Activated T-cell treated with anti-CD3 and anti-CD28 coated beads, Interleukin-2, amount 50 U/mL, for 1 hour (primary cell): ENCODE measurements at regions not wholly inside any gene's neighbourhood (a gene's known extent, or its start where the extent isn't known, plus 50 kb on each side); places are given as distances from the start of the nearest gene placed in this dataset.

ENCODE experiments used
- DNase-seq: peaks from one replicate; pipeline ENCODE4 v3.0.0-alpha.2; 2020

- no peak for DNase-seq
Observed at GRCh38 chr13:84524586-84524985, 642.3 kb upstream of the SLITRK1 start.

DNA sequence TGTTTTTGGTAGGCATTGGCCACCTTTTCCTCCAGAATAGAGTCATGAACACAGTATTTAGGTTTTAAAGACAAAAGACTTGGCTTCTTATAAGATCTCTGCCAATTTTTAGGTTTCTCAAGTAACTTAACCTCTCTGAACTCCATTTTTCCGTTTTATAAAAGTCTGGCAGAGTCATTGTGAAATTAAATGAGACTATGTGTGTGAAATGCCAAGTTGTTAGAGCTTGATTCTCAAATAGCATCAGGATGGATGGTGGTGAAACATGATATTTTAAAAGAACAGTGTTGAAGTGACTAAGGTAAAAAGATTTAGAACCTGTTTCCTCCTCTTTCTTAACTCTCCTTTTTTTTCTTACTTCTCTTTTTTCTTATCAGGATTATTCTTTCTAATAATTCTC, 617.7 kb upstream of the SLITRK1 start:
- DNase-seq = no peak

DNA sequence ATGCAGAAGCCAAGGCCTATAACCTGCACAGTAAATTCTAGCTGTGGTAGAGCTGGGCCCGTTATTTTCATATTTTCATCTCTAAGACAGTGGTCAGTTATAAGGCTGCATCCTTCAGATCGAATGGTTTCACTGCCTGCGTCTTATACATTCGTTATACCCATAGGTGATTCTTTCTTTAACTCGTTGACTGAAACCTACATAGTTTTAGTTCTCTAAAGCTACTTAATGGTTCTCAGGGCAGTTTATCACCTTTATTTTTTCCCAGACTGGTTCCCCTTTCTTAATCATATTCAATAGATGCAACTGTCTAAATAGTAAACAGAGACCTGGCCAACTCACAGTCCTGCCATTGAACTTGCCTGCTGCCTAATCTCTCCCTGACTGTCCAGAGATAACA, 615.3 kb upstream of the SLITRK1 start:
- no peak for DNase-seq

GRCh38 chr13:84491952-84492351, 609.7 kb upstream of the SLITRK1 start:
- no peak for DNase-seq

DNA sequence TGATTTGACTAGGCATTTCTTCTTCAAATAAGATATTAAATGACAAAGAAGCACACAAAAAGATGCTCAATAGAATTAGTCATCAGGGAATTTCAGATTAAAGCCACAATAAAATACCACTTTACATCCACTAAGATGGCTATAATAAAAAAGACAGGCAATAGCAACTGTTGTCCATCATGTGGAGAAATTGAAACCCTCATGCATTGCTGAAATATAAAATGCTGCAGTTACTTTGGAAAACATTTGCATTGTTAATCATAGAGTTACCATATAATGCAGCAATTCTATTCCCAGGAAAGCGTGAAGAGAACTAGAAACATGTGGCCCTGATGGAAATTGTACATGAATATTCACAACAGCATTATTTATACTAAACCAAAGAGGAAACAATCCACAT, 605.5 kb upstream of the SLITRK1 start:
- DNase-seq = no peak

- no peak for DNase-seq
Observed at GRCh38 chr13:84481958-84482357, 599.7 kb upstream of the SLITRK1 start.

DNA sequence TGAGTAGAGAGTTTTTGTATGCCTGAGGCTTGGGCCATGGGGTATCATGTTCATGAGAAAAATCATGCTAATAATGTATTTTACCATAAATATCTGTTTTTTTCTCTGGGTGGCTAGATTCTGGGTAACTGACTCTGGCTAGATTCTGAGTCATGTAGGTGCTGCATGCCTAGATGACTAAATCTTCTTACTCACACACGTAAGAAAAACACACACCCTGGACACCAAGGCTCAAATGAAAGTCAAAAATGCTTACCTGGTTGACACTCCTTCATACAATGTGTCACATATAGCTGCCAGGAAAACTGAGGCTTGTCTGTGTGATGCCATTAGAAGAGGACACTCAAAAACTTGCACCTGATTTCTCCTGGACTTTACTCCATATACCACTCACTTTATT, 597.4 kb upstream of the SLITRK1 start:
- DNase-seq = no peak

DNA sequence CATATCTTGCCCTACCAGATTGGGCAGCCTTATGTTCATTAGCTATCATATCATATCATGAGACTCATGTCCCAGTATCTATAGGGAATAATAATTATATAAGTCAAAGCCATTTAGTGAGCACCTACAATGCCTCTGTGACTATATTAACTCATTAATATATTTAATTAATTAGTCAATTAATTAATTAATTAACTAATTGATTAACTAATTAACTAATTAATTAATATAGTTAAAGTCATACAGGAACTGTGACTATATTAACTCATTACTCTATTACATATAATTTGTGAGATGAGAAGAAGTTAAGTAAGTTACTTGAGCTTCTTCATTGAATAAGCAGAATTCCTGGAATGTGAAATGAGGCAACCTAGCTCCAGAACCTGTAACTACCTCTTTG, 588.3 kb upstream of the SLITRK1 start:
- no peak for DNase-seq

DNA sequence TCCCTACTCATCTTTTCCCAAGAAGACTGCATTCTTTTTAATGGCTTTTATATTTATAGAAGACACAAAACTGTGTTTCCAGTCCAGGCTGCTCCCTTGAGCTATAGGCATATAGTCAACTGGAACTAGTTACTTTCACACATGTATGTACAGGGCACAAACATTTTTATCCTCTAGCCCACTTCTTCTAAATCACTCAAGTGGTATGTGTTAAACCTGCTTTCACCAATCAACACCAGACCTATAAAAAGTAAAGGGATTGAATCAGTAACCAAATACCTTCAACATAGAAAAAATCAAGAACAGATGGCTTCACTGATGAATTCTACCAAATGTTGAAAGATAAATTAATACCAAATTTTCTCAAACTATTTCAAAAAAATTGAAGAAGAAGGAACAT, 584.2 kb upstream of the SLITRK1 start:
- DNase-seq = no peak

DNA sequence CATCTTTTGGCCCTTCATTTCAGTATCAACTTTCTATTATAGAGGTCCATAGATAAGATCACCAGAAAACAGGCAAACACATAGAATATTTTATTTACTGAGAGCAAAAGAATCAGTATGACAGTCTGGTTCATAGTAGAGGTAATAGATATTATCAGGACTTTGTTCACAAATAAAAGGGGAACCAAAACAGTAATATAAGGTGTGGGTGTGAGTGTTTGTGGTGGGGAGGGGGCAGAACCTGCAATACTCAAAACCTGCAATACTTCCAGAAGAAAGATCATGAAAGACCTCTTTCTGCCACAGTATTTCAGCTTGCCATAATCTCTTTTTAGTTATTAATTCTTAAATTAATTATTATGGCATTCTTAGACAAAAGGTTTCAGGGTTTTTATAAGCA, 578.7 kb upstream of the SLITRK1 start:
- no peak for DNase-seq

DNA sequence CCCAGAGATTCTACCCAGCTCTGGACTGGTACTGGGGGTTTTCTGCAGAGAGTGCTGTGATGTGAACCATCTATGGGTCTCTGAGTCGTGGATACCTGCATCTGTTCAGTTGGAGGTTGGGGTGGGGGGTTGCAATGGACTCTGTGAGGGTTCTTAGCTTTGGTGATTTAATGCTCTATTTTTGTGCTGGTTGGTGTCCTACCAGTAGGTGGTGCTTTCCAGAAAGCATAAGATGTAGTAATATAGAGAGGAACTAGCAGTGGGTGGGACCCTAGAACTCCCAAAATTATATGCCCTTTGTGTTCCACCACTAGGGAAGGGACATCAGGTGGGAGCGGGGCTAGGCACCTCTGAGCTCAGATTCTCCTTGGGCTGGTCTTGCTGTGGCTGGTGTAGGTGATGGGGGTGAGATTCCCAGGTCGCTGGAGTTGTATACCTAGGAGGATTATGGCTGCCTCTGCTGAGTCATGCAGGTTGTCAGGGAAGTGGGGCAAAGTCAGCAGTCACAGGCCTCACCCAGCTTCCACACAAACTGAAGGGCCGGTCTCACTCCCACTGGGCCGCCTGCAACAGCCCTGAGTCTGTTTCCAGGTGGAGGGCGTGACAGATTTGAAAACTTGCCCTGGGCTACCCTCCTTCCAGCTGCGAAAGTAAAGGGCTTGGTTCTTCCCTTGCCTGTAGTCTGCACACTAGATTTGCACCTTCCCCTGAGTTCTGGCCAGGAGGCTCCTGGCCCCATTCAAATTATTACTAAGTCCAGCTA, 573.0 kb upstream of the SLITRK1 start:
- no peak for DNase-seq

DNA sequence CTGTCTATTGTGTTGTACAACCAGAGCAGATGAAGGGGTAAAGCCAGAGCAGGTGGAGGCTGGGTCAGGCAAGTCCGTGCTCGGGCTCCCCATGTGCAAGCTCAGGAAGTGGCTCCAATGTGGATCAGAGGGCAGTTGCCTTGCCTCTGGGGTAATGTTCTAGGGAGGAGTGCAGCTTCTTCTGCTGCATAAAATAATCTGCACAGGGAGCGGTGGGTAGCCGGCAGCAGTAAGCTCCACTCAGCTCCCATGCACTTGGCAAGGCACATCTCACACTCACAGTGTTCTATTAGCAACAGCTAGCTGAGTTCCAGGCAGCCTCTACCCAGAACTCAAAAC, 565.3 kb upstream of the SLITRK1 start:
- DNase-seq = no peak

GRCh38 chr13:84446972-84447639, 564.8 kb upstream of the SLITRK1 start:
- DNase-seq = no peak

DNA sequence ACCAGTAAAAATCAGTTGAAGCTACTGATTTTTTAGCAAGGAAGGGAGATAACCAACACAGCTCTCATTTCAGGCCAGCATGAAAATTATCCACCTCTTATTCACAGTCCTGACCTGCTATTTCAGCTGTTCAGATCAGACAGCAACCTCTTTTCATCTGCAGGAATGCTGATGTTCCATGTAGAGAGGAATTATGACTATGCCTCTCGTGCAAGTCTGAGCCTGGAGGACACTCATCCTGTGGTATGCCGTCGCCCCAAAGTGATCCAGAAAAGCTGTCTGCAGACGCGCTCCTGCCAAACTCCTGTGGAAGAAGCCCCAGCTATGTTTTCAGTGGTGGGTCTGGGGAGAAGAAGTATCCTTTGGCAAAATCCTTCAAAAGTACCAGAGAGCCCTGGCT, 563.5 kb upstream of the SLITRK1 start:
- DNase-seq = no peak

DNA sequence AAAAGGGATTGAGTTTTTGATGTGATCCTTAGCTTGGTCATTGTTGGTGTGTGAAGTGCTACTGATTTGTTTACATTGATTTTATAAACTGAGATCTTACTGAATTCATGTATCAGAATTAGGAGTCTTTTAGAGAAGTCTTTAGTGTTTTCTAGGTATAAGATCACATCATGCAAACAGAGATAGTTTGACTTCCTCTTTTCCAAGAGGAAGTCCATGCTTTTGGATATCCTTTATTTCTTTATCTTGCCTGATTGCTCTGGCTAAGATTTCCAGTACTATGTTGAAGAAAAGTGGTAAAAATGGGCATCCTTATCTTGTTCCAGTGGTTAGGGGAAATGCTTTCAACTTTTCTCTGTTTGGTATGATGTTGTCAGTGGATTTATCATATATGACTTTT, 561.2 kb upstream of the SLITRK1 start:
- DNase-seq = no peak

DNA sequence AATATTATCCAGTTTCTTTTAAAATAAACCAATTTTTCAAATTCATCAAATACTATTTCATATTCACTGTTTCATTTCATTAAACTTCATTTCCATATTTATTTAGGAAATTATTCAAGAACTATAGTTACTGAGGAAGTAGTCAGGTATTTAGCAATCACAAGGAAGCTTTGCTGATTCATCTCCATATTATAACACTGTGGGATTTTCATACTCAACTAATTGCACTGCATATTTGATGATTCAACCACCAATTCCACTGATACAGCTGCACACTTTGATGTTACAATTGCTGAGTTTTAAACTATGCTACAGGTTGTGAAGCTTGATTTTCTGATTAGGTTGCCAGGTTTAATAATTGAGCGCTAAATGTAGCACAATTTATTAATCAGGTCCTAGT, 556.8 kb upstream of the SLITRK1 start:
- DNase-seq = no peak

GRCh38 chr13:84433024-84433423, 550.8 kb upstream of the SLITRK1 start:
- no peak for DNase-seq

GRCh38 chr13:84431646-84432045, 549.4 kb upstream of the SLITRK1 start:
- no peak for DNase-seq

DNA sequence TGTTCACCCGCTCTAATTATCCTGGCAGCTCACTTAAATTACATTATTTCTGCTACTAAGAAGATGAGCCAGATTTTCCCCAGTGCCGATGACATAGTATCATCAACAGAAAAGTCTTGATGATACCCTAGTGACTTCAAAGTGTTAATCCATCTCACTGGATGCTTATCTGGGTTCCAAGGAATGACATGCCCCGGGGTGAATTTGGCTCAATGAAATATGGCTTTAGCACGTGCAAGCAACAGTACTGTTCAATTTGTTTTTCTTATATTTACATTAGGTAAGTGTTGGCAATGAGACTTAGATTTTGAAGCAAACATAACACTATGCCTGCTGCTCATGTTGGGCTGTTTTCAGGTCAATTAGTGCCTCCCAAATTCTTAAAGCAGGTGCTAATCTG, 548.2 kb upstream of the SLITRK1 start:
- no peak for DNase-seq

DNA sequence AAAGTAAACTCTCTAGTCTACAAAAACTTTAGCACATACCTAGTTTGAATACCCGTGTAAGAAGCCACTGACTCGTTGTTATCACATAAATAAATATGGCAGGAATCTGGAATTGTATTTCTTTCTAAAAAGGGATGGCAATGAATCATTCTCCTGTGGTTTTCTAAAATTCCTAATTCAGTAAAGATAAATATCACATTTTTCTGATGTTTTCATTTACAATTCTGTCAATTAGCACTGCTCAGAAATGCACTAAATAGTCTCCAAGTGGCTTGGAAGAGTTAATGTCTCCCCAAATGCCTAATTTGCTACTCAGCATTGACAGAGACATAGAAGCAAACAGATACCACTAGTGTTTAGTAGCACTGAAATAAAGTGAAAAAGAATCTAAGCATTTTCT, 547.7 kb upstream of the SLITRK1 start:
- no peak for DNase-seq

DNA sequence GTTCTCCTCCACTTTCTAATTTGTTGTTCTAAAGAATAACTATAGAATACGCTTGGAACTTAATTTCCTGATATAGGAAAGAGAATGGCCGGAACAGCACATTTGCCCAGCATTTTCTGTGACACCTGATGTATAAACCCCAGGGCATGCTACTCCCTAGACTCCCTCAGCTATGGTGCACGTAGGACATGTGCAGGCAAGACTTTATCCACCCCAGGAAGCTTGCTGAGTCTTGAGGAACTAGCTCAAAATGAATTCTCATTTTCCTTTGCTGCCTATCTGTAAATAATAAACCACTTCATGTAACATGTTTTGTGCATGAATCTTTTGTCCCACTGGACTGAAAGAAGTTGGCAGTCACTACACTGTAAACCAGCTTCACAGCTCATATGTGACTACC, 535.8 kb upstream of the SLITRK1 start:
- no peak for DNase-seq

- no peak for DNase-seq
Observed at GRCh38 chr13:84417416-84417815, 535.1 kb upstream of the SLITRK1 start.

DNA sequence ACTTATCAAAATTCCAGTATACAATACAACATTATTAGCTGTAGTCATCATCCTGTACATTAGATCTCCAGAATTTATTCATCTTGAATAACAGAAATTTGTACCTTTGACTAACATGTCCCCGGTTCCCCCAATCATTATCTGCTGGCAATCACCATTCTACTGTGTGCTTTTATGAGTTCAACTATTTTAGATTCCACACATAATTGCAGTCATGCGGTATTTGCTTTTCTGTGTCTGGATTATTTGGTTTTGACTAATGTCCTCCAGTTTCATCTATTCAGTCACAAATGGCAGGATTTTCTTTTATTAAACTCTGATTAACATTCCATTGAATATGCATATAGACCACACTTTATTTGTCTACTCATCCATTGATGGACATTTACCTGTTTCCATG, 530.7 kb upstream of the SLITRK1 start:
- no peak for DNase-seq

GRCh38 chr13:84405286-84405685, 523.0 kb upstream of the SLITRK1 start:
- no peak for DNase-seq

GRCh38 chr13:84400706-84401105, 518.4 kb upstream of the SLITRK1 start:
- no peak for DNase-seq
